GM18907 (cell line): ENCODE measurements at regions not wholly inside any gene's neighbourhood (a gene's known extent, or its start where the extent isn't known, plus 50 kb on each side); places are given as distances from the start of the nearest gene placed in this dataset.
"Not testable (repeated sequence)": the region's sequence is repeated elsewhere in the genome, so short reads cannot be mapped to it uniquely, and the experiment has no call there.

Experiments used
- ATAC-seq: cut with Tn5 transposase; IDR thresholded peaks from one replicate; pipeline ENCODE4 v1.9.1; 2021; ENCODE audit warnings: mild to moderate bottlenecking, moderate library complexity; ENCODE audit not compliant: unreplicated experiment

DNA sequence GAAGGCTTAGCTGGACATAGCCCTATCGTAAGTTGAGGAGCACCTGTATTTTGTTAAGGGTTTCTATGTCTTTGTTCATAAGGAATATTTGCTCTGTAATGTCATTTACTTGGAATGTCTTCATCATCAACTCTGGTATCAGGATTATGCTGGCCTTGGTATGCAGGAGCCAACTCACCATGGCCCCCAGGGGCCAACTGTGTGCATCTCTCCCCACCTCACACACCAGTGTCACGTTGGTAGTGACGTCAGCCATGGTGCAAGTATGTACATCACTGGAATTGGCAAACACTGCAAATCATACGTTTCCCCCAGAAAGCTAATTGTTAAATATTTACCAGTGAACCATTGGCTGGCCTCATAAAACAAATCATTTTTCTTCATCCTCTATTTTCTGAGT is 70.8 kb downstream of the YTHDF1 start:
- no peak for ATAC-seq

- ATAC-seq, result no peak
Measured at GRCh38 chr20:63142933-63143332, 73.0 kb downstream of the YTHDF1 start.

DNA sequence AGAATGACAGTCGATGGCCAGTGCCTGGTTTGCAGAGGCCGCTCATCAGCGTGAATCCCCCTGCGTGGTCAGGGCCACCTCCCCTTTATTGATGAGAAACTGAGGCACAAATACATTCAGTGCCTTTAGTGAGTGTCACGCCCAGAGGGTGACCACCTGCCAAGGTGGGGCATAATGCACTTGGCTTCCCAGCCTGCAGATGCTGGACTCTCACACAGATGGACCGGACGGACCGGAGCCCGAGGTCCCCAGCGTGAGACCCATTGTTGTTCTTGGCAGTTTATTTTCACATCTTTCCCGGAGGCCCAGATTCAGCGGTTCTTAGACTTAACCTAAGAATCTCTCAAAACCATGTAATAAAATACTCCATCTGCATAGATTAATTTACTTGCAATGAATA is 74.4 kb downstream of the YTHDF1 start:
- no peak for ATAC-seq

- ATAC-seq, result no peak
Measured at GRCh38 chr20:63140514-63141433, 75.2 kb downstream of the YTHDF1 start.

- no peak for ATAC-seq
Measured at GRCh38 chr20:63139837-63140236, 76.1 kb downstream of the YTHDF1 start.

GRCh38 chr20:63139356-63139755 is 76.6 kb downstream of the YTHDF1 start:
- ATAC-seq, result no peak

- no peak for ATAC-seq
Measured at GRCh38 chr20:63138855-63139341, 77.0 kb downstream of the YTHDF1 start.

GRCh38 chr20:63137851-63138415 is 78.0 kb downstream of the YTHDF1 start:
- ATAC-seq, result no peak

DNA sequence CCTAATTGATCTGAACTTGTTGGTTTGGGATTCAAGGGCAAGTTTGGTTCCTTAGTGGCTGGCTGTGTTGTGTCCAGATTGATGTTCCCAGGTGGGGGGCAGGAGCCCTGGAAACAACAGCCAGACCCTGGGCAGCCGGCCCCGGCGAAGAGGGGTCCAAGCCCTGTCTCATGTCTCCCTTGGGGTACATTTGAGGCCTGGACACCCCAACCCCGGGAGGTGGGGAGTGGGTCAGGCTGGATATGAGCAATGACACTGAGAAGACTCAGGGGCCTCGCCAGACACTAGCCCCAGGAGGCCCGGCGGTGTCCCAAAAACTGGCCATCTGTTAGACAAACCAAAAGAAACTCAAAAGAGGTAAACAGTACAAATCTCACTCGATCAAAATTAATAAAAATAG is 79.6 kb downstream of the YTHDF1 start:
- no peak for ATAC-seq

GRCh38 chr20:63135411-63135810 is 80.5 kb downstream of the YTHDF1 start:
- no peak for ATAC-seq

- ATAC-seq, result not testable (repeated sequence)
Measured at GRCh38 chr20:63134711-63135361, 81.1 kb downstream of the YTHDF1 start.

GRCh38 chr20:63134201-63134612 is 81.7 kb downstream of the YTHDF1 start:
- no peak for ATAC-seq

- no peak for ATAC-seq
Measured at GRCh38 chr20:63133481-63134091, 82.3 kb downstream of the YTHDF1 start.

- ATAC-seq, result no peak
Measured at GRCh38 chr20:63132715-63133471, 83.0 kb downstream of the YTHDF1 start.

- no peak for ATAC-seq
Measured at GRCh38 chr20:63132131-63132714, 83.7 kb downstream of the YTHDF1 start.

GRCh38 chr20:63130658-63131577 is 85.0 kb downstream of the YTHDF1 start:
- no peak for ATAC-seq

- ATAC-seq, result no peak
Measured at GRCh38 chr20:63129991-63130657, 85.8 kb downstream of the YTHDF1 start.

DNA sequence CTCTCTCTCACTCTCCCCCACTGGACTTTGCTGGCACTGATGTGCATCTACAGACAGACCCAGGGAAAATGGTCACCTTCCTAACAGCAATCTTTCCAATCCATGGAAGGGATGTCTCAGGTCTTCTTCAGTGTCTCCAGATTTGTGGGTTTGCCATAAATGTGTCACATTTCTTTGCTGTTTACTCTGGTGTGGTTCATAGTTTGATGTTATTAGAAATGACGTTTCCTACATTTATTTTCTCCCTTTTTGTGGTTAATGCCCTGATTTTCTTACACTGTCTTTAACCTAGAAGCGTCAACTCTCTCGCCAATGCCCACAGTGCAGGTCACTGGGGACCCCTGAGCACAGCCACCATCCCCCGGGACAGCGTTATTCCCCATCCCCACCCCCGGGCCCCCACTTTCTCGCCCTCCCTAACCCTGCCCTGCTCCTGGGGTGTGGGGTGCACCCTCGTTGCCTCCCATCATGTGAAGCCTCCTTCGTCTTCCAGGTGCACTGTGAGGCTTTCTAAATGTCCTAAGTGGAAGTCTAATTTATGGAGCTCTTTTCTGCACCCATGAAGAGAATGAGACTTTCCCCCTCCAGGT is 86.5 kb downstream of the YTHDF1 start:
- ATAC-seq, result no peak
